ENCODE measurements at regions not wholly inside any gene's neighbourhood (a gene's known extent, or its start where the extent isn't known, plus 50 kb on each side); places are given as distances from the start of the nearest gene placed in this dataset.

- TF ChIP-seq CTCF (IDR thresholded peaks at IDR 0.05; ENCODE audit: extremely low read depth in 1 of 2, insufficient read depth in 1 of 2, low read depth in 1 of 2, low read length in 2 of 2) (no peak), EZH2 (IDR thresholded peaks at IDR 0.05; ENCODE audit: borderline replicate concordance, low read depth, low read length, severe bottlenecking) (no peak), MAX (IDR thresholded peaks at IDR 0.05; ENCODE audit: insufficient read depth, insufficient read length) (no peak), POLR2A (IDR thresholded peaks at IDR 0.05; ENCODE audit: low read depth, low read length) (no peak), POLR2AphosphoS5 (IDR thresholded peaks at IDR 0.05; ENCODE audit: insufficient read depth, low read depth, low read length) (no peak), FOS (IDR thresholded peaks at IDR 0.05; ENCODE audit: borderline replicate concordance, insufficient read depth, low read length) (no peak), MYC (IDR thresholded peaks at IDR 0.05; ENCODE audit: low read depth, low read length) (no peak), JUN (IDR thresholded peaks at IDR 0.05; ENCODE audit: borderline replicate concordance, insufficient read depth, insufficient read length, low read depth) (no peak), GATA2 (IDR thresholded peaks at IDR 0.05; ENCODE audit: insufficient read depth, insufficient read length, low read depth, low read length) (no peak)
Measured at GRCh38 chr19:28971049-28971448, 241.9 kb downstream of the UQCRFS1 start.

Measured in endothelial cell of umbilical vein (primary cell).